Naive B cell (primary cell): ENCODE measurements at regions not wholly inside any gene's neighbourhood (a gene's known extent, or its start where the extent isn't known, plus 50 kb on each side); places are given as distances from the start of the nearest gene placed in this dataset.

Source experiments
- ATAC-seq, 2 donors: fragments of 150-1000 bp; cut with Tn5 transposase; 2 replicates each; pipeline ENCODE4 v1.10.0; 2021; ENCODE audit warnings: low read depth in 2 of 2, mild to moderate bottlenecking in 2 of 2, moderate library complexity in 2 of 2
- DNase-seq: peaks from one replicate; pipeline ENCODE4 v3.0.0; 2022
- H3K27ac Mint-ChIP-seq, 6 donors: one replicate each; pipeline ENCODE4 v1.8.0; 2020 to 2022; ENCODE audit warnings: mild to moderate bottlenecking in 6 of 6, mixed read lengths in 6 of 6, moderate library complexity in 5 of 6, inconsistent platforms in 2 of 6
- H3K27me3 Mint-ChIP-seq, 3 donors: one replicate each; pipeline ENCODE4 v1.8.0; 2021 to 2022; ENCODE audit warnings: mixed read lengths in 3 of 3, mild to moderate bottlenecking in 1 of 3
- H3K36me3 Mint-ChIP-seq, 2 donors: one replicate each; pipeline ENCODE4 v1.8.0; 2020 to 2022; ENCODE audit warnings: mixed read lengths in 2 of 2, inconsistent platforms in 1 of 2, mild to moderate bottlenecking in 1 of 2
- H3K4me1 Mint-ChIP-seq, 3 donors: one replicate each; pipeline ENCODE4 v1.8.0; 2020 to 2022; ENCODE audit warnings: mixed read lengths in 3 of 3, inconsistent platforms in 1 of 3, mild to moderate bottlenecking in 1 of 3, moderate library complexity in 1 of 3
- H3K4me3 Mint-ChIP-seq, 8 donors: one replicate each; pipeline ENCODE4 v1.8.0; 2020 to 2022; ENCODE audit warnings: mild to moderate bottlenecking in 8 of 8, mixed read lengths in 8 of 8, moderate library complexity in 8 of 8, inconsistent platforms in 2 of 8
- H3K9me3 Mint-ChIP-seq, 7 donors: one replicate each; pipeline ENCODE4 v1.8.0; 2020 to 2022; ENCODE audit warnings: mixed read lengths in 7 of 7, mild to moderate bottlenecking in 5 of 7, inconsistent platforms in 2 of 7, moderate library complexity in 1 of 7

- Mint-ChIP-seq H3K36me3 (no peaks in the 10 kb centered on the region), H3K4me1 (no peaks in the 10 kb centered on the region), H3K27me3 (no peaks in the 10 kb centered on the region), H3K9me3 (peaks cover 0 to 9% (median 4%) of the 10 kb centered on the region in 7 donors), H3K4me3 (no peak overlapping the region), H3K27ac (no peak overlapping the region)
- ATAC-seq (no peak), DNase-seq (no peak)
These were observed 678.6 kb upstream of the TENM3 start for GRCh38 chr4:181564625-181565024.

GRCh38 chr4:181566490-181566889, 676.7 kb upstream of the TENM3 start:
- Mint-ChIP-seq H3K4me3 (no peak overlapping the region), H3K27ac (no peak overlapping the region), H3K4me1 (no peaks in the 10 kb centered on the region), H3K36me3 (no peaks in the 10 kb centered on the region), H3K27me3 (peaks cover 0 to 3% (median 0%) of the 10 kb centered on the region in 3 donors), H3K9me3 (peaks cover 0 to 2% (median 0%) of the 10 kb centered on the region in 7 donors)
- DNase-seq, result no peak
- ATAC-seq, result no peak

GRCh38 chr4:181569553-181569952, 673.6 kb upstream of the TENM3 start:
- Mint-ChIP-seq H3K36me3 (no peaks in the 10 kb centered on the region), H3K4me3 (no peak overlapping the region), H3K27me3 (peaks cover 0 to 3% (median 0%) of the 10 kb centered on the region in 3 donors), H3K27ac (no peak overlapping the region), H3K9me3 (peaks cover 0 to 3% (median 0%) of the 10 kb centered on the region in 7 donors), H3K4me1 (no peaks in the 10 kb centered on the region)
- no peak for ATAC-seq
- no peak for DNase-seq

- no peak for ATAC-seq
- no peak overlapping the region for H3K27ac Mint-ChIP-seq
- H3K4me1 Mint-ChIP-seq, result no peaks in the 10 kb centered on the region
- H3K4me3 Mint-ChIP-seq, result no peak overlapping the region
- no peaks in the 10 kb centered on the region for H3K36me3 Mint-ChIP-seq
- no peaks in the 10 kb centered on the region for H3K27me3 Mint-ChIP-seq
- no peak for DNase-seq
- peaks cover 0 to 11% (median 2%) of the 10 kb centered on the region in 7 donors for H3K9me3 Mint-ChIP-seq
These were observed 664.3 kb upstream of the TENM3 start for GRCh38 chr4:181578911-181579310.

- ATAC-seq, result no peak
- H3K27me3 Mint-ChIP-seq, result no peaks in the 10 kb centered on the region
- no peaks in the 10 kb centered on the region for H3K4me1 Mint-ChIP-seq
- H3K36me3 Mint-ChIP-seq, result no peaks in the 10 kb centered on the region
- H3K9me3 Mint-ChIP-seq, result peaks cover 0 to 11% (median 2%) of the 10 kb centered on the region in 7 donors
- H3K4me3 Mint-ChIP-seq, result no peak overlapping the region
- H3K27ac Mint-ChIP-seq, result no peak overlapping the region
- DNase-seq, result no peak
These were observed 663.7 kb upstream of the TENM3 start for GRCh38 chr4:181579486-181579885.

- no peaks in the 10 kb centered on the region for H3K36me3 Mint-ChIP-seq
- H3K27ac Mint-ChIP-seq, result no peak overlapping the region
- no peaks in the 10 kb centered on the region for H3K4me1 Mint-ChIP-seq
- H3K4me3 Mint-ChIP-seq, result no peak overlapping the region
- no peaks in the 10 kb centered on the region for H3K27me3 Mint-ChIP-seq
- H3K9me3 Mint-ChIP-seq, result peaks cover 0 to 11% (median 2%) of the 10 kb centered on the region in 7 donors
- ATAC-seq (no peak), DNase-seq (no peak)
These were observed 661.2 kb upstream of the TENM3 start for GRCh38 chr4:181581983-181582382.

GRCh38 chr4:181582595-181582994, 660.6 kb upstream of the TENM3 start:
- peaks cover 0 to 10% (median 3%) of the 10 kb centered on the region in 7 donors for H3K9me3 Mint-ChIP-seq
- H3K4me3 Mint-ChIP-seq, result no peak overlapping the region
- no peaks in the 10 kb centered on the region for H3K4me1 Mint-ChIP-seq
- ATAC-seq, result no peak
- no peak overlapping the region for H3K27ac Mint-ChIP-seq
- H3K27me3 Mint-ChIP-seq, result no peaks in the 10 kb centered on the region
- no peak for DNase-seq
- H3K36me3 Mint-ChIP-seq, result no peaks in the 10 kb centered on the region

GRCh38 chr4:181588733-181589302, 654.4 kb upstream of the TENM3 start:
- Mint-ChIP-seq H3K4me1 (no peaks in the 10 kb centered on the region), H3K36me3 (no peaks in the 10 kb centered on the region), H3K4me3 (no peak overlapping the region), H3K27ac (no peak overlapping the region), H3K27me3 (no peaks in the 10 kb centered on the region), H3K9me3 (peaks cover 0 to 9% (median 0%) of the 10 kb centered on the region in 7 donors)
- ATAC-seq (no peak), DNase-seq (no peak)

- DNase-seq (no peak), ATAC-seq (no peak)
- Mint-ChIP-seq H3K4me1 (no peaks in the 10 kb centered on the region), H3K4me3 (no peak overlapping the region), H3K36me3 (no peaks in the 10 kb centered on the region), H3K27me3 (no peaks in the 10 kb centered on the region), H3K27ac (no peak overlapping the region), H3K9me3 (peaks cover 0 to 14% (median 7%) of the 10 kb centered on the region in 7 donors)
These were observed 650.9 kb upstream of the TENM3 start for GRCh38 chr4:181592221-181592745.

GRCh38 chr4:181593703-181594102, 649.5 kb upstream of the TENM3 start:
- Mint-ChIP-seq H3K27ac (no peak overlapping the region), H3K4me3 (no peak overlapping the region), H3K9me3 (peaks cover 2 to 13% (median 7%) of the 10 kb centered on the region in 7 donors), H3K36me3 (no peaks in the 10 kb centered on the region), H3K27me3 (no peaks in the 10 kb centered on the region), H3K4me1 (no peaks in the 10 kb centered on the region)
- ATAC-seq, result no peak
- no peak for DNase-seq

- H3K9me3 Mint-ChIP-seq, result peaks cover 2 to 13% (median 7%) of the 10 kb centered on the region in 7 donors
- no peaks in the 10 kb centered on the region for H3K27me3 Mint-ChIP-seq
- no peak overlapping the region for H3K4me3 Mint-ChIP-seq
- no peak overlapping the region for H3K27ac Mint-ChIP-seq
- DNase-seq, result no peak
- H3K4me1 Mint-ChIP-seq, result no peaks in the 10 kb centered on the region
- H3K36me3 Mint-ChIP-seq, result no peaks in the 10 kb centered on the region
- ATAC-seq, result no peak
These were observed 649.0 kb upstream of the TENM3 start for GRCh38 chr4:181594188-181594587.

- Mint-ChIP-seq H3K36me3 (no peaks in the 10 kb centered on the region), H3K4me3 (no peak overlapping the region), H3K9me3 (peaks cover 2 to 13% (median 9%) of the 10 kb centered on the region in 7 donors), H3K27me3 (no peaks in the 10 kb centered on the region), H3K4me1 (no peaks in the 10 kb centered on the region), H3K27ac (no peak overlapping the region)
- DNase-seq, result no peak
- no peak for ATAC-seq
These were observed 647.5 kb upstream of the TENM3 start for GRCh38 chr4:181595716-181596115.

- Mint-ChIP-seq H3K4me3 (no peak overlapping the region), H3K4me1 (no peaks in the 10 kb centered on the region), H3K27ac (no peak overlapping the region), H3K36me3 (no peaks in the 10 kb centered on the region), H3K9me3 (peaks cover 0 to 13% (median 9%) of the 10 kb centered on the region in 7 donors), H3K27me3 (no peaks in the 10 kb centered on the region)
- ATAC-seq (no peak), DNase-seq (no peak)
These were observed 645.4 kb upstream of the TENM3 start for GRCh38 chr4:181597766-181598165.

GRCh38 chr4:181599134-181599533, 644.1 kb upstream of the TENM3 start:
- DNase-seq (no peak), ATAC-seq (no peak)
- no peak overlapping the region for H3K27ac Mint-ChIP-seq
- H3K4me3 Mint-ChIP-seq, result no peak overlapping the region
- no peaks in the 10 kb centered on the region for H3K36me3 Mint-ChIP-seq
- H3K27me3 Mint-ChIP-seq, result no peaks in the 10 kb centered on the region
- no peaks in the 10 kb centered on the region for H3K4me1 Mint-ChIP-seq
- peaks cover 0 to 13% (median 9%) of the 10 kb centered on the region in 7 donors for H3K9me3 Mint-ChIP-seq
